ENCODE measurements at regions not wholly inside any gene's neighbourhood (a gene's known extent, or its start where the extent isn't known, plus 50 kb on each side); places are given as distances from the start of the nearest gene placed in this dataset.

- no peaks in the 10 kb centered on the region for H3K36me3 Mint-ChIP-seq
These were observed 79.2 kb upstream of the CACNA1A start for GRCh38 chr19:13585512-13585911.

GRCh38 chr19:13583753-13584152 lies 77.5 kb upstream of the CACNA1A start:
- TF ChIP-seq CTCF (IDR thresholded peaks at IDR 0.05): no peak
- WGBS (ENCODE audit: insufficient coverage): 100% methylated on average over 1 of the region's 1 CpG
- Mint-ChIP-seq H3K36me3 (no peaks in the 10 kb centered on the region), H3K4me1 (no peaks in the 10 kb centered on the region), H3K27me3 (ENCODE audit: low read depth in 2 of 2) (peaks cover 4 to 11% of the 10 kb centered on the region in 2 donors), H3K4me3 (no peak overlapping the region), H3K9me3 (no peaks in the 10 kb centered on the region), H3K27ac (no peak overlapping the region)
- DNase-seq (no peak), ATAC-seq (no peak)
- no peaks in the 10 kb centered on the region for H3K36me3 ChIP-seq (ENCODE audit: control insufficient read depth, insufficient read depth, low read length)
- intact Hi-C loops (cut with micrococcal nuclease): no loop called here
- no peaks in the 10 kb centered on the region for H3K27me3 ChIP-seq (ENCODE audit: control insufficient read depth, insufficient read depth, low read length)
- H3K4me3 ChIP-seq (ENCODE audit: low read length): no peak overlapping the region
- H3K27ac ChIP-seq (ENCODE audit: low read length): no peak overlapping the region
- H3K9me3 ChIP-seq (ENCODE audit: control insufficient read depth, insufficient read depth, low read length): no peaks in the 10 kb centered on the region
- no peaks in the 10 kb centered on the region for H3K4me1 ChIP-seq (ENCODE audit: control insufficient read depth, insufficient read depth, low read length)

More at GRCh38 chr19:13585512-13585911, 79.2 kb upstream of the CACNA1A start:
- H3K4me1 Mint-ChIP-seq: no peaks in the 10 kb centered on the region
- no peaks in the 10 kb centered on the region for H3K9me3 Mint-ChIP-seq
- Histone ChIP-seq H3K27me3 (ENCODE audit: control insufficient read depth, insufficient read depth, low read length) (peaks cover 2% of the 10 kb centered on the region), H3K27ac (ENCODE audit: low read length) (no peak overlapping the region), H3K4me1 (ENCODE audit: control insufficient read depth, insufficient read depth, low read length) (peaks cover 4% of the 10 kb centered on the region), H3K4me3 (ENCODE audit: low read length) (no peak overlapping the region), H3K9me3 (ENCODE audit: control insufficient read depth, insufficient read depth, low read length) (no peaks in the 10 kb centered on the region), H3K36me3 (ENCODE audit: control insufficient read depth, insufficient read depth, low read length) (no peaks in the 10 kb centered on the region)
- 71% methylated on average over 3 of the region's 3 CpGs for WGBS (ENCODE audit: insufficient coverage)
- intact Hi-C loops (cut with micrococcal nuclease): no loop called here
- TF ChIP-seq CTCF (IDR thresholded peaks at IDR 0.05): no peak
- DNase-seq (no peak), ATAC-seq (no peak)
- H3K27me3 Mint-ChIP-seq (ENCODE audit: low read depth in 2 of 2): peaks cover 4 to 11% of the 10 kb centered on the region in 2 donors
- H3K27ac Mint-ChIP-seq: no peak overlapping the region
- H3K4me3 Mint-ChIP-seq: no peak overlapping the region

GRCh38 chr19:13583114-13583513 lies 76.8 kb upstream of the CACNA1A start:
- no peak overlapping the region for H3K4me3 ChIP-seq (ENCODE audit: low read length)
- H3K27me3 ChIP-seq (ENCODE audit: control insufficient read depth, insufficient read depth, low read length): no peaks in the 10 kb centered on the region
- Mint-ChIP-seq H3K27me3 (ENCODE audit: low read depth in 2 of 2) (peaks cover 6 to 11% of the 10 kb centered on the region in 2 donors), H3K4me1 (no peaks in the 10 kb centered on the region), H3K27ac (no peak overlapping the region), H3K9me3 (no peaks in the 10 kb centered on the region), H3K4me3 (no peak overlapping the region), H3K36me3 (no peaks in the 10 kb centered on the region)
- DNase-seq: no peak
- H3K9me3 ChIP-seq (ENCODE audit: control insufficient read depth, insufficient read depth, low read length): no peaks in the 10 kb centered on the region
- no peaks in the 10 kb centered on the region for H3K36me3 ChIP-seq (ENCODE audit: control insufficient read depth, insufficient read depth, low read length)
- no peak overlapping the region for H3K27ac ChIP-seq (ENCODE audit: low read length)
- intact Hi-C loops (cut with micrococcal nuclease): no loop called here
- WGBS (ENCODE audit: insufficient coverage): 18% methylated on average over 3 of the region's 3 CpGs
- TF ChIP-seq CTCF (IDR thresholded peaks at IDR 0.05): no peak
- ATAC-seq: no peak
- H3K4me1 ChIP-seq (ENCODE audit: control insufficient read depth, insufficient read depth, low read length): no peaks in the 10 kb centered on the region

GRCh38 chr19:13581576-13581975 lies 75.3 kb upstream of the CACNA1A start:
- DNase-seq (no peak), ATAC-seq (no peak)
- Histone ChIP-seq H3K9me3 (ENCODE audit: control insufficient read depth, insufficient read depth, low read length) (no peaks in the 10 kb centered on the region), H3K4me3 (ENCODE audit: low read length) (no peak overlapping the region), H3K27me3 (ENCODE audit: control insufficient read depth, insufficient read depth, low read length) (no peaks in the 10 kb centered on the region), H3K4me1 (ENCODE audit: control insufficient read depth, insufficient read depth, low read length) (no peaks in the 10 kb centered on the region), H3K36me3 (ENCODE audit: control insufficient read depth, insufficient read depth, low read length) (no peaks in the 10 kb centered on the region), H3K27ac (ENCODE audit: low read length) (no peak overlapping the region)
- no peak overlapping the region for H3K4me3 Mint-ChIP-seq
- intact Hi-C loops (cut with micrococcal nuclease): no loop called here
- no peaks in the 10 kb centered on the region for H3K4me1 Mint-ChIP-seq
- no peaks in the 10 kb centered on the region for H3K36me3 Mint-ChIP-seq
- WGBS (ENCODE audit: insufficient coverage): 91% methylated on average over 9 of the region's 9 CpGs
- H3K27me3 Mint-ChIP-seq (ENCODE audit: low read depth in 2 of 2): peaks cover 10 to 11% of the 10 kb centered on the region in 2 donors
- H3K9me3 Mint-ChIP-seq: peaks cover 0 to 3% of the 10 kb centered on the region in 2 donors
- H3K27ac Mint-ChIP-seq: no peak overlapping the region
- no peak for TF ChIP-seq CTCF (IDR thresholded peaks at IDR 0.05)

All from natural killer cell (primary cell).